MCF 10A (cell line): ENCODE measurements at regions not wholly inside any gene's neighbourhood (a gene's known extent, or its start where the extent isn't known, plus 50 kb on each side); places are given as distances from the start of the nearest gene placed in this dataset.
"Not testable (repeated sequence)": the region's sequence is repeated elsewhere in the genome, so short reads cannot be mapped to it uniquely, and the experiment has no call there.

Source experiments
- BruUV-seq: library from RNA; stranded (reverse); fragments of 400-500 nt; replicated peaks from 2 replicates; lab custom pipeline; 2021; lab: Mats Ljungman, UMichigan
- CTCF ChIA-PET: fragments of 300-600 bp; sonication (Branson Sonifier 250); formaldehyde crosslinking; extraction: SDS; loops from one replicate; lab custom pipeline; 2021; ENCODE audit warnings: antibody characterized with exemption, inconsistent platforms; lab: Yijun Ruan, JAX
- POLR2A ChIA-PET: fragments of 300-600, 350-650 bp; sonication (Branson Sonifier 250); formaldehyde crosslinking; extraction: SDS; loops from one replicate; lab custom pipeline; 2020; ENCODE audit warnings: antibody characterized with exemption, inconsistent platforms; lab: Yijun Ruan, JAX
- DNase-seq: peaks from one replicate; pipeline ENCODE4 v3.0.0-alpha.2; 2018; ENCODE audit not compliant: unreplicated experiment
- H3K27ac Mint-ChIP-seq: one replicate; pipeline ENCODE4 v1.8.0; 2022; ENCODE audit warnings: mild to moderate bottlenecking, low read depth, mixed read lengths; ENCODE audit not compliant: unreplicated experiment
- H3K27me3 Mint-ChIP-seq: one replicate; pipeline ENCODE4 v1.8.0; 2022; ENCODE audit warnings: mixed read lengths; ENCODE audit not compliant: insufficient read depth, unreplicated experiment
- H3K36me3 Mint-ChIP-seq: one replicate; pipeline ENCODE4 v1.8.0; 2022; ENCODE audit warnings: mild to moderate bottlenecking, moderate library complexity, mixed read lengths; ENCODE audit not compliant: insufficient read depth, unreplicated experiment
- H3K4me1 Mint-ChIP-seq: one replicate; pipeline ENCODE4 v1.8.0; 2022; ENCODE audit warnings: mixed read lengths; ENCODE audit not compliant: insufficient read depth, unreplicated experiment
- H3K4me3 Mint-ChIP-seq: one replicate; pipeline ENCODE4 v1.8.0; 2022; ENCODE audit warnings: mild to moderate bottlenecking, moderate library complexity, mixed read lengths; ENCODE audit not compliant: unreplicated experiment
- H3K9me3 Mint-ChIP-seq: one replicate; pipeline ENCODE4 v1.8.0; 2022; ENCODE audit warnings: mixed read lengths; ENCODE audit not compliant: unreplicated experiment
- intact Hi-C: fragments of 100-400 bp; cut with micrococcal nuclease; formaldehyde crosslinking; loops from 2 replicates; pipeline ENCODE4 v1.14.1; 2022
- TF ChIP-seq, protein P1 (sequence below): fragments of 200-600 bp; IDR thresholded peaks from one replicate; pipeline ENCODE4 v1.8.0; 2022; ENCODE audit warnings: antibody characterized with exemption, mild to moderate bottlenecking; ENCODE audit not compliant: unreplicated experiment

DNA sequence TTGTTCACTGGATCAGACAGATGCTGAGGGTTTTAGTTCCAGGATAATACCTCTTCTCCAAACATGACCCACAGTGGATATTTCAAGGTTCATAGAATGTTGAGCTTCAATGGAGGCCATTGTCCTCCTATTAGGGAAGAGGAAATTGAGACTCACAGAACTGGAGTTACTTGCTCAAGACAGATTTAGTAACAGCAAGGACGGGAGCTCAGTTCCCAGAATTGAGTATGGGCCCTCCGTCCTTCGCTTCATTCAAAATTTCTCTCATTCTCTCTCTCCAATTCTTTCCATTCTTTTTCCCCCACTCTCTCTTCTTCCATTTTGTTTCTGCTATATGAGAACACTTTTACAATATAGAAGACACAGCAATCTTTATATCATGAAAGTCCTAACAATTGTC lies 94.0 kb downstream of the DNAJB9 start:
- ChIA-PET CTCF (no interaction called here), POLR2A (no interaction called here)
- no peak for DNase-seq
- peaks cover 80% of the 10 kb centered on the region for H3K27me3 Mint-ChIP-seq
- H3K27ac Mint-ChIP-seq: no peak overlapping the region
- no peaks in the 10 kb centered on the region for H3K36me3 Mint-ChIP-seq
- H3K4me3 Mint-ChIP-seq: no peak overlapping the region
- intact Hi-C loops: no loop called here
- H3K4me1 Mint-ChIP-seq: no peaks in the 10 kb centered on the region
- H3K9me3 Mint-ChIP-seq: no peaks in the 10 kb centered on the region
- BruUV-seq: no TSS peak
- TF ChIP-seq, protein P1, sequence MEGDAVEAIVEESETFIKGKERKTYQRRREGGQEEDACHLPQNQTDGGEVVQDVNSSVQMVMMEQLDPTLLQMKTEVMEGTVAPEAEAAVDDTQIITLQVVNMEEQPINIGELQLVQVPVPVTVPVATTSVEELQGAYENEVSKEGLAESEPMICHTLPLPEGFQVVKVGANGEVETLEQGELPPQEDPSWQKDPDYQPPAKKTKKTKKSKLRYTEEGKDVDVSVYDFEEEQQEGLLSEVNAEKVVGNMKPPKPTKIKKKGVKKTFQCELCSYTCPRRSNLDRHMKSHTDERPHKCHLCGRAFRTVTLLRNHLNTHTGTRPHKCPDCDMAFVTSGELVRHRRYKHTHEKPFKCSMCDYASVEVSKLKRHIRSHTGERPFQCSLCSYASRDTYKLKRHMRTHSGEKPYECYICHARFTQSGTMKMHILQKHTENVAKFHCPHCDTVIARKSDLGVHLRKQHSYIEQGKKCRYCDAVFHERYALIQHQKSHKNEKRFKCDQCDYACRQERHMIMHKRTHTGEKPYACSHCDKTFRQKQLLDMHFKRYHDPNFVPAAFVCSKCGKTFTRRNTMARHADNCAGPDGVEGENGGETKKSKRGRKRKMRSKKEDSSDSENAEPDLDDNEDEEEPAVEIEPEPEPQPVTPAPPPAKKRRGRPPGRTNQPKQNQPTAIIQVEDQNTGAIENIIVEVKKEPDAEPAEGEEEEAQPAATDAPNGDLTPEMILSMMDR: no peak

DNA sequence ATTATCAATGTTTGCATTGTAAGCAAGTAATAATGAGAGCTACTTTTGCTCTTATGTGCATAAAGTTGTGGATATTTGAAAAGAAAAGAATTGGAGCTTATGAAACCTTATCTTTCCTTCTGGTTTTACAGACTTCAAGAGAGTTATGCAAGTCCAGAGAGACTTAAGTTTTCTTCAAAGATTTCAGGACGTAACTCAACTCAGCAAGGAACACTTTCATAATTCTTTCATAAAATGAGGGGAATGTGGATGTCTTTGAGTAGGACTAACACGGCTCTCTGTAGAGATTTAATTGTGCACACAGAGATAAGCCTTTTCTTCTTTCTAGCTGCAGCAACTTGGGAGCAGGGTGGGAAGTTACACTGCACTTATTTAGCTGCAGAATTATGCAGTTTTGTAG lies 97.5 kb downstream of the DNAJB9 start:
- no peak overlapping the region for H3K27ac Mint-ChIP-seq
- intact Hi-C loops: no loop called here
- CTCF ChIA-PET: no interaction called here
- POLR2A ChIA-PET: no interaction called here
- H3K27me3 Mint-ChIP-seq: peaks cover 58% of the 10 kb centered on the region
- DNase-seq: no peak
- TF ChIP-seq, protein P1: no peak
- H3K36me3 Mint-ChIP-seq: no peaks in the 10 kb centered on the region
- BruUV-seq: no TSS peak
- no peaks in the 10 kb centered on the region for H3K9me3 Mint-ChIP-seq
- no peaks in the 10 kb centered on the region for H3K4me1 Mint-ChIP-seq
- H3K4me3 Mint-ChIP-seq: no peak overlapping the region

- intact Hi-C loops: no loop called here
- DNase-seq: no peak
- H3K27ac Mint-ChIP-seq: no peak overlapping the region
- TF ChIP-seq, protein P1: no peak
- no peaks in the 10 kb centered on the region for H3K9me3 Mint-ChIP-seq
- ChIA-PET POLR2A (no interaction called here), CTCF (interaction anchor here (1.1 kb wide), 1 partner anchor 10 kb away, joined by 4 read pairs; no protein-coding TSS in a partner anchor)
- peaks cover 36% of the 10 kb centered on the region for H3K27me3 Mint-ChIP-seq
- H3K4me1 Mint-ChIP-seq: no peaks in the 10 kb centered on the region
- no peak overlapping the region for H3K4me3 Mint-ChIP-seq
- H3K36me3 Mint-ChIP-seq: no peaks in the 10 kb centered on the region
- BruUV-seq: no TSS peak
Measured at GRCh38 chr7:108669958-108670357, 100.3 kb downstream of the DNAJB9 start.

- BruUV-seq, H3K27ac Mint-ChIP-seq, H3K36me3 Mint-ChIP-seq, H3K9me3 Mint-ChIP-seq, DNase-seq, H3K4me1 Mint-ChIP-seq, POLR2A ChIA-PET, intact Hi-C loops, CTCF ChIA-PET, H3K4me3 Mint-ChIP-seq: not testable (repeated sequence)
- peaks cover 33% of the 10 kb centered on the region for H3K27me3 Mint-ChIP-seq
Measured at GRCh38 chr7:108673699-108674098, 104.0 kb downstream of the DNAJB9 start.

- Mint-ChIP-seq H3K9me3 (no peaks in the 10 kb centered on the region), H3K27ac (no peak overlapping the region), H3K4me3 (no peak overlapping the region), H3K27me3 (peaks cover 34% of the 10 kb centered on the region), H3K4me1 (no peaks in the 10 kb centered on the region), H3K36me3 (no peaks in the 10 kb centered on the region)
- ChIA-PET POLR2A (no interaction called here), CTCF (no interaction called here)
- peak; percentile 42 for DNase-seq
- TF ChIP-seq, protein P1: no peak
- BruUV-seq: no TSS peak
- intact Hi-C loops: no loop called here
Measured at GRCh38 chr7:108684629-108685028, 115.0 kb downstream of the DNAJB9 start.
